GM12872 (cell line): ENCODE measurements at regions not wholly inside any gene's neighbourhood (a gene's known extent, or its start where the extent isn't known, plus 50 kb on each side); places are given as distances from the start of the nearest gene placed in this dataset.

ENCODE experiments used
- TF ChIP-seq, protein P1 (sequence below): IDR thresholded peaks from 3 replicates; pipeline ENCODE4 v1.5.1; 2011; ENCODE audit warnings: low read depth, mild to moderate bottlenecking, low read length, moderate library complexity; ENCODE audit not compliant: insufficient read depth

DNA sequence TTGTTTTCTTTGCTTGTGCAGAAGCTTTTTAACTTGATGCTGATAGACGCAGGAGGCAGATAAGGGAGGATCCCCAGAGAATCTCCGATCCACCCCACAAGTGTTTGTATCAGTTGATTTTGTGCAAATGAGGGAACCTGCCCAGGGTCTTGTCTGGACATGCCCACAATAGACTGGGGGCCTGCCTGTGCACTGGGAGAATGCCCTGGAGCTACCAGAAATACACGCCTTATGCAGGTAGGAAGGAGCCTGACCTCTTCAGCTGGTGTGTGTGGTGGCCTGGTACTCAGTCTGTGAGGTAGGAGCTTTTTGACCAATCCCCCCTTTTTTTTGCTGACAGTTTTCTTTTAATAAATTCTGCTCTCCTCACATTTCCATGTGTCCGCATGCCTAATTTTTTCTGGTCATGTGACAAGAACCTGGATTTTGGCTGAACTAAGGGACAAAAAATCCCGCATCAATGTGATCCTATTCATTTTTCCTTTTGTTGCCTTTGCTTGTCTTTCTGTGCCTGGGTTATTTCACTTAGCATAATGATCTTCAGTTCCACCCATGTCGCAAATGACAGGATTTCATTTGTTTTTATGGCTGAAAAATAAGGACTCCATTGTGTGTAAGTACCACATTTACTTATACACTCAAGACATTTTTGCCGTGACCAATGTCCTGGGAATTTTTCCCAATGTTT is 430.6 kb upstream of the NRG3 start:
- TF ChIP-seq, protein P1, sequence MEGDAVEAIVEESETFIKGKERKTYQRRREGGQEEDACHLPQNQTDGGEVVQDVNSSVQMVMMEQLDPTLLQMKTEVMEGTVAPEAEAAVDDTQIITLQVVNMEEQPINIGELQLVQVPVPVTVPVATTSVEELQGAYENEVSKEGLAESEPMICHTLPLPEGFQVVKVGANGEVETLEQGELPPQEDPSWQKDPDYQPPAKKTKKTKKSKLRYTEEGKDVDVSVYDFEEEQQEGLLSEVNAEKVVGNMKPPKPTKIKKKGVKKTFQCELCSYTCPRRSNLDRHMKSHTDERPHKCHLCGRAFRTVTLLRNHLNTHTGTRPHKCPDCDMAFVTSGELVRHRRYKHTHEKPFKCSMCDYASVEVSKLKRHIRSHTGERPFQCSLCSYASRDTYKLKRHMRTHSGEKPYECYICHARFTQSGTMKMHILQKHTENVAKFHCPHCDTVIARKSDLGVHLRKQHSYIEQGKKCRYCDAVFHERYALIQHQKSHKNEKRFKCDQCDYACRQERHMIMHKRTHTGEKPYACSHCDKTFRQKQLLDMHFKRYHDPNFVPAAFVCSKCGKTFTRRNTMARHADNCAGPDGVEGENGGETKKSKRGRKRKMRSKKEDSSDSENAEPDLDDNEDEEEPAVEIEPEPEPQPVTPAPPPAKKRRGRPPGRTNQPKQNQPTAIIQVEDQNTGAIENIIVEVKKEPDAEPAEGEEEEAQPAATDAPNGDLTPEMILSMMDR: no peak

DNA sequence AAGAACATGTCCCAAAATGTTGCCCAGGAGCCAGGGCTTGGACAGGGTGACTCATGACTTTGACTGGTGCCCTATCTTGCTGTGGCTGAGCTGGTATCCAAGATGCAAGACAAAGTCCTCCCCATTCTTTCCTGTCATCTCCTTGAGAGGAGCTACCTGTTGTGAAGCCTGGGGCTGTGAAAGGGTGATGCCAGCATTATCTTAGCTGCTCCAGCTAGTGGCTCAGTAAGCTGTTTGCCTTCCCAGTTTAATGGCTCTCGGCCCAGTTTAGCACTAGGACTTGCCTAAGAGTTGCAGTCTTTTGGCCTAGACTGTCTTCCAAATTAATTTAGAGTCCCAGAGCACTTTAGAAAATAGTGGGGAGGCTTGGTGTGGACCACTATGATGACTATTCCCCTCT is 424.3 kb upstream of the NRG3 start:
- TF ChIP-seq, protein P1: no peak

DNA sequence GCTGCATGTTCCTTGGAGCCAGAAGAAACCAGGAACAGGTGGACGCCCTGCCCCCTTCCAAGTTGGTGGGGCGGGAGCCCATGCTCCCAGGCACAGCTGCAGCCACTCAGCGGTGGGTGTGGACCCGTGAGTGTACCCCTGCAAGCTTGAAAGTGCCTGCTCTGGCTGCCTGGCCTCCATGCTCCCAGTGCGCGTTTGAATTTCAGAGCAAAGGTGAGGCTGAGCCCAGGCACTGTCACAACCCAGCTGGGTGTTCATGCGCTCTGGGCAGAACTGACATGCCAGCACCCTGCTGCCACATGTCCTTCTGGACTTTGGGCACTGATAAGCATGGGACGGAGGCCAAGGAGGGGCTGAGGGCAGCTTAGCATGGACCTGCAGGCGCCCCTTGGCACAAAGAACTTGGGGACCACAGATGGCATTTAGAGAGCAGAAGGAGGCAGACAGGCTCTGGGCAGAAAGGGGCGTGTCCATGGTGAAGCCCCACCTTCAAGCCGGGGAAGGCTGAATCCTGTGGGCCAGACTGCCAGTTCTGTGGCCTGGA is 402.0 kb upstream of the NRG3 start:
- TF ChIP-seq, protein P1: no peak

DNA sequence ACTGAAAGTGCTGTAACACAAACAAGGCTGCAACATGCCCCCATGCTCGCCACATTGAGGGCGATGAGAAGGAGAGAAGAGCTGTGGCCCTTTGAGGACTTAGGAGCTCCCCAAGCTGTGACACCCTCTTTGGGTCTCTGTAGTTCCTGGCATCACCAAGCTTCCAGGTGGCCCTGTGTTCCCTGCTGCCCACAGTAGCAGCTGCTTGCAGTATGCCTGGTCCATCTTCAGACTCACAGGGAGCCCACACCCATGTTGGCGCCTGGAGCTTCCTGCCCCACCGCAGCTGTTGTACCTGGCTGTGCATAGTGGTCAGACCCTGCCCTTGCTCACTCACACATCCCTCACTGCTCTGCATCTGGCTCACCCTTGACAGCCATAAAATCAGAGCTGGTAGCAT is 401.2 kb upstream of the NRG3 start:
- TF ChIP-seq, protein P1: no peak

DNA sequence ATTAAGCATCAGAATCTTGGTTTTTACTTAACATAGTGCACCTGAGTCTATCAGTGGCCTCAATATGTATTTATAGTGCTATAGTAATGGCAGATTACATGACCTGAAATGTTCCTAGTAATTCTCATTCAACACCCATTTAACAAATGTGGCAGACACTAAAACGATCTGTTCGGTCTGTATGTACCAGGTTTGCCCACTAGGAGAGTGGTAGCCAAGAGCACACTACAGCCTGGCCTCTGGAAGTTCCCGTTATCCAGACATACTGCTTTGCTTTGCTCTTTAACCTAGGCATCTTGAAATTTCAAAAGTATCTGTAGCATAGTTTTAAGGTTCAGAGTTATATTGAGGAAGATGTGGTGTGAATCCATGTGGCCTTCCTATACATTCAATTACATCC is 395.7 kb upstream of the NRG3 start:
- TF ChIP-seq, protein P1: 0 out of 3 replicates have a peak, but pooled peaks have one; percentile 9

DNA sequence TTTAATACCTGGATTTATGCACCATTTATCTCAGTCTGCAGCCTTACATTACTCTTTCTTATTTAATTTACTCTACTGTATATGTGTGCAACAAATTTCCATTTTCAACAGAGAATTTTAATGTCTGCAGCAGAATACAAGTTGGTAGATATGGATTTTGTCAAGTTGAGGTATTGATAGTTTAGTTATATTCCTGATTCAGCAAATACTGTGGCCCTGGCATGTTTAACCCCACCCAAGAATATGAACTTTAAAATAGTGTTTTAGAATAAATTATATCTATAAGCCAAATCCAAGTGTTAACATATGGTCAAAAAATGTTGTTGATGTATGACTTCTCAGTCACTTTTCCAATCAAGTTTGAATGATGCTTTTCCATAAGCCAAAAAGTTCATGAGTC is 378.4 kb upstream of the NRG3 start:
- TF ChIP-seq, protein P1: no peak

DNA sequence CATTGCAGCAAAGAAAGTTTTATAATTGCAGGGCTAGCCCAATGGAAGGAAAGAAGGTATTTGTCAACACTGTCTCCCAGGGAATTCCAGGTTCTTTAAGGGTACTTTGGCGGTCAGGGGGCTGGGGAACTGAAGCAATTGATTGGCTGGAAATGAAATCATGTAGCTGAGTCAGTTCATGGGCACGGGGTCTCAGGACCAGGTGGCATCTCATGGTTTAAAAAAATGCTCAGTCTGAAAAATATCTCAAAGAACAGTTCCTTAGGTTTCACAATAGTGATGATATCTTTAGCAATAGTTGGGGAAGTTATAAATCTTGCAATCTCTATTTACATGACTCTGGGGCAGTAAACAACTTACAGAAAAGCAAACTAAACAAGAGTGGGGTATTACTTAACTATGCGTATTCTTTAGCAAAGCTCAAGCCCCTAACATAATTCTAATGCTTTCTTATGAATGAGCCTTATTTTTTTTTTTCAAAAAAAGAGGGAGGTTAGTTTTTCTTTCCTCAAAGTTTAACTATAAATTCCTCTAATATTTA is 376.9 kb upstream of the NRG3 start:
- TF ChIP-seq, protein P1: no peak
